ENCODE measurements at regions not wholly inside any gene's neighbourhood (a gene's known extent, or its start where the extent isn't known, plus 50 kb on each side); places are given as distances from the start of the nearest gene placed in this dataset.
A peak's percentile ranks its signal among the peaks of the same experiment; 100 is the strongest.

GRCh38 chr3:73280746-73281145, 219.3 kb downstream of the EBLN2 start:
- Histone ChIP-seq H4K8ac (ENCODE audit: low read depth, low read length) (no peak overlapping the region), H2AK5ac (ENCODE audit: low read length) (no peak overlapping the region), H3K18ac (ENCODE audit: low read length) (no peak overlapping the region), H3K4ac (ENCODE audit: low read depth, low read length) (no peak overlapping the region), H2BK12ac (ENCODE audit: low read length) (no peak overlapping the region), H3K4me3 (ENCODE audit: low read depth, low read length) (no peak overlapping the region), H3K79me2 (ENCODE audit: control insufficient read depth, insufficient read depth, low read length, poor library complexity) (no peaks in the 10 kb centered on the region), H4K91ac (ENCODE audit: low read depth, low read length) (no peak overlapping the region), H2AFZ (ENCODE audit: insufficient read depth, low read length, poor library complexity) (no peak overlapping the region), H3K27ac (ENCODE audit: low read depth, low read length) (no peak overlapping the region), H2BK5ac (ENCODE audit: low read depth, low read length, poor library complexity) (no peak overlapping the region), H3K79me1 (ENCODE audit: low read length) (no peaks in the 10 kb centered on the region), H3K9me3 (ENCODE audit: insufficient read depth, low read depth, low read length) (no peaks in the 10 kb centered on the region), H3K27me3 (ENCODE audit: insufficient read depth, low read length) (peaks cover 4% of the 10 kb centered on the region), H2BK120ac (ENCODE audit: insufficient read depth, low read length, poor library complexity) (no peak overlapping the region), H3K36me3 (ENCODE audit: control insufficient read depth in 1 of 2, insufficient read depth in 2 of 2, low read length in 2 of 2) (no peaks in the 10 kb centered on the region), H3K23ac (ENCODE audit: low read length) (no peak overlapping the region), H3K4me1 (ENCODE audit: control insufficient read depth in 1 of 2, insufficient read depth in 2 of 2, low read length in 2 of 2) (no peaks in the 10 kb centered on the region), H3K14ac (ENCODE audit: low read length) (no peak overlapping the region), H4K12ac (ENCODE audit: low read depth, low read length) (no peak overlapping the region), H3K4me2 (ENCODE audit: low read length) (no peak overlapping the region), H3K9ac (ENCODE audit: low read length) (no peak overlapping the region)
- WGBS (ENCODE audit: extremely low coverage, insufficient coverage, insufficient read length) = no CpG with 5 or more reads among the region's 6 CpGs
- no peak for DNase-seq

GRCh38 chr3:73284472-73284871, 223.0 kb downstream of the EBLN2 start:
- Histone ChIP-seq H2BK120ac (ENCODE audit: insufficient read depth, low read length, poor library complexity) (no peak overlapping the region), H3K18ac (ENCODE audit: low read length) (no peak overlapping the region), H3K79me2 (ENCODE audit: control insufficient read depth, insufficient read depth, low read length, poor library complexity) (no peaks in the 10 kb centered on the region), H3K4me3 (ENCODE audit: low read depth, low read length) (no peak overlapping the region), H3K4ac (ENCODE audit: low read depth, low read length) (no peak overlapping the region), H3K9ac (ENCODE audit: low read length) (no peak overlapping the region), H3K27ac (ENCODE audit: low read depth, low read length) (no peak overlapping the region), H2AFZ (ENCODE audit: insufficient read depth, low read length, poor library complexity) (no peak overlapping the region), H4K91ac (ENCODE audit: low read depth, low read length) (no peak overlapping the region), H3K36me3 (ENCODE audit: control insufficient read depth in 1 of 2, insufficient read depth in 2 of 2, low read length in 2 of 2) (no peaks in the 10 kb centered on the region), H3K9me3 (ENCODE audit: insufficient read depth, low read depth, low read length) (no peaks in the 10 kb centered on the region), H3K4me1 (ENCODE audit: control insufficient read depth in 1 of 2, insufficient read depth in 2 of 2, low read length in 2 of 2) (no peaks in the 10 kb centered on the region), H3K27me3 (ENCODE audit: insufficient read depth, low read length) (peaks cover 4% of the 10 kb centered on the region), H3K4me2 (ENCODE audit: low read length) (no peak overlapping the region), H2BK12ac (ENCODE audit: low read length) (no peak overlapping the region), H3K14ac (ENCODE audit: low read length) (no peak overlapping the region), H2AK5ac (ENCODE audit: low read length) (no peak overlapping the region), H4K8ac (ENCODE audit: low read depth, low read length) (no peak overlapping the region), H3K23ac (ENCODE audit: low read length) (no peak overlapping the region), H3K79me1 (ENCODE audit: low read length) (no peaks in the 10 kb centered on the region), H4K12ac (ENCODE audit: low read depth, low read length) (no peak overlapping the region), H2BK5ac (ENCODE audit: low read depth, low read length, poor library complexity) (no peak overlapping the region)
- no CpG with 5 or more reads among the region's 9 CpGs for WGBS (ENCODE audit: extremely low coverage, insufficient coverage, insufficient read length)
- DNase-seq = no peak

GRCh38 chr3:73291541-73291940, 230.1 kb downstream of the EBLN2 start:
- Histone ChIP-seq H3K36me3 (ENCODE audit: control insufficient read depth in 1 of 2, insufficient read depth in 2 of 2, low read length in 2 of 2) (no peaks in the 10 kb centered on the region), H4K91ac (ENCODE audit: low read depth, low read length) (no peak overlapping the region), H2BK12ac (ENCODE audit: low read length) (no peak overlapping the region), H4K8ac (ENCODE audit: low read depth, low read length) (no peak overlapping the region), H3K4ac (ENCODE audit: low read depth, low read length) (no peak overlapping the region), H3K79me1 (ENCODE audit: low read length) (no peaks in the 10 kb centered on the region), H3K9me3 (ENCODE audit: insufficient read depth, low read depth, low read length) (no peaks in the 10 kb centered on the region), H3K14ac (ENCODE audit: low read length) (no peak overlapping the region), H3K27me3 (ENCODE audit: insufficient read depth, low read length) (no peaks in the 10 kb centered on the region), H3K79me2 (ENCODE audit: control insufficient read depth, insufficient read depth, low read length, poor library complexity) (no peaks in the 10 kb centered on the region), H4K12ac (ENCODE audit: low read depth, low read length) (no peak overlapping the region), H3K18ac (ENCODE audit: low read length) (no peak overlapping the region), H3K4me2 (ENCODE audit: low read length) (no peak overlapping the region), H2BK120ac (ENCODE audit: insufficient read depth, low read length, poor library complexity) (no peak overlapping the region), H3K27ac (ENCODE audit: low read depth, low read length) (no peak overlapping the region), H2AFZ (ENCODE audit: insufficient read depth, low read length, poor library complexity) (no peak overlapping the region), H2AK5ac (ENCODE audit: low read length) (no peak overlapping the region), H3K23ac (ENCODE audit: low read length) (no peak overlapping the region), H2BK5ac (ENCODE audit: low read depth, low read length, poor library complexity) (no peak overlapping the region), H3K4me1 (ENCODE audit: control insufficient read depth in 1 of 2, insufficient read depth in 2 of 2, low read length in 2 of 2) (no peaks in the 10 kb centered on the region), H3K9ac (ENCODE audit: low read length) (peak overlapping the region; percentile 5), H3K4me3 (ENCODE audit: low read depth, low read length) (no peak overlapping the region)
- DNase-seq = no peak
- no CpG with 5 or more reads among the region's 7 CpGs for WGBS (ENCODE audit: extremely low coverage, insufficient coverage, insufficient read length)

- H3K4me1 ChIP-seq (ENCODE audit: control insufficient read depth in 1 of 2, insufficient read depth in 2 of 2, low read length in 2 of 2) = no peaks in the 10 kb centered on the region
- H3K9ac ChIP-seq (ENCODE audit: low read length) = no peak overlapping the region
- H4K8ac ChIP-seq (ENCODE audit: low read depth, low read length) = no peak overlapping the region
- H4K91ac ChIP-seq (ENCODE audit: low read depth, low read length) = no peak overlapping the region
- no peak overlapping the region for H3K4me2 ChIP-seq (ENCODE audit: low read length)
- no peak overlapping the region for H2BK120ac ChIP-seq (ENCODE audit: insufficient read depth, low read length, poor library complexity)
- no peak overlapping the region for H2AFZ ChIP-seq (ENCODE audit: insufficient read depth, low read length, poor library complexity)
- no peak overlapping the region for H3K18ac ChIP-seq (ENCODE audit: low read length)
- no peaks in the 10 kb centered on the region for H3K79me2 ChIP-seq (ENCODE audit: control insufficient read depth, insufficient read depth, low read length, poor library complexity)
- no peak overlapping the region for H3K4me3 ChIP-seq (ENCODE audit: low read depth, low read length)
- no CpG with 5 or more reads among the region's 4 CpGs for WGBS (ENCODE audit: extremely low coverage, insufficient coverage, insufficient read length)
- H4K12ac ChIP-seq (ENCODE audit: low read depth, low read length) = no peak overlapping the region
- H3K23ac ChIP-seq (ENCODE audit: low read length) = no peak overlapping the region
- no peak overlapping the region for H2BK12ac ChIP-seq (ENCODE audit: low read length)
- no peak overlapping the region for H2BK5ac ChIP-seq (ENCODE audit: low read depth, low read length, poor library complexity)
- no peak overlapping the region for H3K27ac ChIP-seq (ENCODE audit: low read depth, low read length)
- no peak overlapping the region for H3K14ac ChIP-seq (ENCODE audit: low read length)
- no peak for DNase-seq
- H3K27me3 ChIP-seq (ENCODE audit: insufficient read depth, low read length) = no peaks in the 10 kb centered on the region
- H3K9me3 ChIP-seq (ENCODE audit: insufficient read depth, low read depth, low read length) = no peaks in the 10 kb centered on the region
- no peaks in the 10 kb centered on the region for H3K79me1 ChIP-seq (ENCODE audit: low read length)
- H3K4ac ChIP-seq (ENCODE audit: low read depth, low read length) = no peak overlapping the region
- no peak overlapping the region for H2AK5ac ChIP-seq (ENCODE audit: low read length)
- H3K36me3 ChIP-seq (ENCODE audit: control insufficient read depth in 1 of 2, insufficient read depth in 2 of 2, low read length in 2 of 2) = no peaks in the 10 kb centered on the region
These were observed 230.8 kb downstream of the EBLN2 start for GRCh38 chr3:73292220-73292619.

Data from trophoblast cell (in vitro differentiated cells and primary cell).